ENCODE measurements at regions not wholly inside any gene's neighbourhood (a gene's known extent, or its start where the extent isn't known, plus 50 kb on each side); places are given as distances from the start of the nearest gene placed in this dataset.

DNA sequence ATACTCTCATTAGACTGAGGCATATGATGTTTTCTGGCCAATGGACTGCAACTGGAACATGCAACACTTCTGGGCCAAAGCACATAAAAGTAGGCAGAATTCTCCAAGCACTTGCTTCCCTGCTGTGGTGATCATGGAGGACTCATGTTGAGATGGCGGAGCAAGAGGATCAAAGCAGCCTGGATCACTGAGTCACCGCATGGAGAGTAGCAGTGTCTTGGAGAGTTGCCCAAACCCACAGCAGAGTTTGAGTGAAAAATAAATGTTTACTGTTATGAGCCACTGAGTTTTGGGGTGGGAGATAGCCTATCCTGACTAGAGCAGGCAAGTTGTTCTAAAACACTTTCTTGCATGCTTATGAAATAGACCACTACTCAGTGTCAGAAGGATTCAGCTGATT is 359.5 kb downstream of the ZNF521 start:
- no peaks in the 10 kb centered on the region for H3K27me3 ChIP-seq (ENCODE audit: insufficient read depth, low read length, poor library complexity, severe bottlenecking)
- H4K20me1 ChIP-seq (ENCODE audit: insufficient read depth, low read length, poor library complexity, severe bottlenecking): no peaks in the 10 kb centered on the region
- no peak overlapping the region for H3K9ac ChIP-seq (ENCODE audit: low read depth, low read length, poor library complexity, severe bottlenecking)
- H3K79me2 ChIP-seq (ENCODE audit: insufficient read depth, low read length): no peaks in the 10 kb centered on the region
- TF ChIP-seq EZH2phosphoT487 (IDR thresholded peaks at IDR 0.05; ENCODE audit: borderline replicate concordance): no peak
- TF ChIP-seq CTCF (conservative IDR thresholded peaks at IDR 0.05; ENCODE audit: low read length): no peak
- H3F3A ChIP-seq (ENCODE audit: low read depth): no peaks in the 10 kb centered on the region
- no peaks in the 10 kb centered on the region for H3K36me3 ChIP-seq (ENCODE audit: insufficient read depth, low read length)
- peaks cover 9% of the 10 kb centered on the region for H3K4me1 ChIP-seq (ENCODE audit: insufficient read depth, low read length, poor library complexity, severe bottlenecking)
- no peak overlapping the region for H2AFZ ChIP-seq (ENCODE audit: low read length)
- H3K4me3 ChIP-seq (ENCODE audit: low read length, poor library complexity, severe bottlenecking): no peak overlapping the region
- H3K4me2 ChIP-seq (ENCODE audit: low read depth, low read length, poor library complexity, severe bottlenecking): no peak overlapping the region
- no peaks in the 10 kb centered on the region for H3K9me3 ChIP-seq (ENCODE audit: insufficient read depth, low read depth, low read length)
- no peaks in the 10 kb centered on the region for H3K9me2 ChIP-seq (replicated peaks; ENCODE audit: low read depth, low read length)

DNA sequence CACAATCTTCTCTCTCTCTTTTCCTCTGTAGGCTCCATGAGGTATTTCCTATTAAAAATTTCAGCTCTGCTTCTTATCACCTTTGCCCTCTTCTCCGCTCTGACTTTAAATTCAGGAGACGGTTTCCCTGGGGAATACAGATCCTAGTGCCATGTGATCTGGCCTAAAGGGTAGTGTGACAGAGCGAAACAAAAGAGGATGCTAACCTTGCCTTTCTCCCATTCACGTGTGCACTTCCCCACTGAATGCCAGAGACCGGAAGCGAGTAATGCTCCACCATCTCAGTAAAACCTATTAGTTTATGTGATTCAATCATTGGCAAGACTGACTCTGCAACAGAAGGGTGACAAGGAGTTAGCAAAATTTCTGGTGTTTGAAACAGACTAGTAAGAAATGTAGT is 358.3 kb downstream of the ZNF521 start:
- H3K9ac ChIP-seq (ENCODE audit: low read depth, low read length, poor library complexity, severe bottlenecking): no peak overlapping the region
- TF ChIP-seq EZH2phosphoT487 (IDR thresholded peaks at IDR 0.05; ENCODE audit: borderline replicate concordance) (no peak), CTCF (conservative IDR thresholded peaks at IDR 0.05; ENCODE audit: low read length) (no peak)
- H3K79me2 ChIP-seq (ENCODE audit: insufficient read depth, low read length): no peaks in the 10 kb centered on the region
- H3K9me3 ChIP-seq (ENCODE audit: insufficient read depth, low read depth, low read length): no peaks in the 10 kb centered on the region
- no peak overlapping the region for H2AFZ ChIP-seq (ENCODE audit: low read length)
- H4K20me1 ChIP-seq (ENCODE audit: insufficient read depth, low read length, poor library complexity, severe bottlenecking): no peaks in the 10 kb centered on the region
- H3K4me1 ChIP-seq (ENCODE audit: insufficient read depth, low read length, poor library complexity, severe bottlenecking): peaks cover 9% of the 10 kb centered on the region
- H3K9me2 ChIP-seq (replicated peaks; ENCODE audit: low read depth, low read length): no peaks in the 10 kb centered on the region
- no peak overlapping the region for H3K4me2 ChIP-seq (ENCODE audit: low read depth, low read length, poor library complexity, severe bottlenecking)
- H3K4me3 ChIP-seq (ENCODE audit: low read length, poor library complexity, severe bottlenecking): no peak overlapping the region
- H3K27me3 ChIP-seq (ENCODE audit: insufficient read depth, low read length, poor library complexity, severe bottlenecking): no peaks in the 10 kb centered on the region
- no peaks in the 10 kb centered on the region for H3F3A ChIP-seq (ENCODE audit: low read depth)
- H3K36me3 ChIP-seq (ENCODE audit: insufficient read depth, low read length): no peaks in the 10 kb centered on the region

DNA sequence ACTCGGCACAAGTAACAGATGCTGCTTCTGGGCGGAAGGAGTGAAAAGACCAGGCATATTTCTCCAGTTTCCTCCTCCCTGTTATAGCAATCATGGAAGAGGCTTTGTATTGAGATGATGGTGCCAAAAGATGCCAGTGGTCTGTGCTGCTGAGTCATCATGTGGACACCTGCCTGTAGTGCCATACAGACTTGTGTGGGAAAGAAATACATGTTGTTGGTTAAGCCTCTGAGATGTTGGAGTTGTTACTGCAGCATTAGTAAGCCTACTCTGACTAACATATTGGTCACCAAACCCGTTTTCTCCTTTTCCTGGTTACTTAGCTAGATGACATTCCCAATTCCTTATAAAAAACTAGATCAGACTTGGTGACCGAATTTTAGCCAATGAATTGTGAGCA is 356.9 kb downstream of the ZNF521 start:
- no peak overlapping the region for H3K4me2 ChIP-seq (ENCODE audit: low read depth, low read length, poor library complexity, severe bottlenecking)
- peaks cover 3% of the 10 kb centered on the region for H3K4me1 ChIP-seq (ENCODE audit: insufficient read depth, low read length, poor library complexity, severe bottlenecking)
- no peaks in the 10 kb centered on the region for H3K79me2 ChIP-seq (ENCODE audit: insufficient read depth, low read length)
- no peak overlapping the region for H3K4me3 ChIP-seq (ENCODE audit: low read length, poor library complexity, severe bottlenecking)
- no peak overlapping the region for H2AFZ ChIP-seq (ENCODE audit: low read length)
- TF ChIP-seq EZH2phosphoT487 (IDR thresholded peaks at IDR 0.05; ENCODE audit: borderline replicate concordance): no peak
- TF ChIP-seq CTCF (conservative IDR thresholded peaks at IDR 0.05; ENCODE audit: low read length): no peak
- peaks cover 7% of the 10 kb centered on the region; the same call in 1 of the 2 replicates for H3K9me3 ChIP-seq (ENCODE audit: insufficient read depth, low read depth, low read length)
- no peaks in the 10 kb centered on the region for H3K9me2 ChIP-seq (replicated peaks; ENCODE audit: low read depth, low read length)
- no peaks in the 10 kb centered on the region for H3K36me3 ChIP-seq (ENCODE audit: insufficient read depth, low read length)
- no peaks in the 10 kb centered on the region for H4K20me1 ChIP-seq (ENCODE audit: insufficient read depth, low read length, poor library complexity, severe bottlenecking)
- no peaks in the 10 kb centered on the region for H3K27me3 ChIP-seq (ENCODE audit: insufficient read depth, low read length, poor library complexity, severe bottlenecking)
- H3F3A ChIP-seq (ENCODE audit: low read depth): no peaks in the 10 kb centered on the region
- H3K9ac ChIP-seq (ENCODE audit: low read depth, low read length, poor library complexity, severe bottlenecking): no peak overlapping the region

All from Loucy (cell line).